Liver (tissue), 3 donors: ENCODE measurements at regions not wholly inside any gene's neighbourhood (a gene's known extent, or its start where the extent isn't known, plus 50 kb on each side); places are given as distances from the start of the nearest gene placed in this dataset.

Source experiments
- EGR1 ChIP-seq, 2 donors: IDR thresholded peaks; 2 replicates each; pipeline ENCODE4 v1.6.1; 2016 to 2018; ENCODE audit warnings: antibody characterized with exemption in 2 of 2, low read depth in 2 of 2
- HNF4A ChIP-seq, 2 donors: conservative IDR thresholded peaks; 2 replicates each; pipeline ENCODE4 v1.6.1; 2016; ENCODE audit warnings: antibody characterized with exemption in 2 of 2, mild to moderate bottlenecking in 2 of 2
- JUND ChIP-seq, 2 donors: IDR thresholded peaks; 2 replicates each; pipeline ENCODE4 v1.6.1; 2016; ENCODE audit warnings: antibody characterized with exemption in 2 of 2
- RAD21 ChIP-seq, 2 donors: IDR thresholded peaks; 2 replicates each; pipeline ENCODE4 v1.6.1; 2016; ENCODE audit warnings: antibody characterized with exemption in 2 of 2, mild to moderate bottlenecking in 2 of 2
- SP1 ChIP-seq: IDR thresholded peaks from 2 replicates; pipeline ENCODE4 v1.6.1; 2018; ENCODE audit warnings: antibody characterized with exemption, mild to moderate bottlenecking
- TAF1 ChIP-seq: conservative IDR thresholded peaks from 2 replicates; pipeline ENCODE4 v1.6.1; 2016; ENCODE audit warnings: antibody characterized with exemption, mild to moderate bottlenecking
- YY1 ChIP-seq: IDR thresholded peaks from 2 replicates; pipeline ENCODE4 v1.6.1; 2016; ENCODE audit warnings: antibody characterized with exemption, mild to moderate bottlenecking
- TF ChIP-seq, protein P1 (sequence below): fragments of 150-350 bp; IDR thresholded peaks from 2 replicates; pipeline ENCODE4 v1.5.1; 2017; ENCODE audit warnings: improper control_type of control experiment, low read depth, low read length; ENCODE audit not compliant: missing input control
- TF ChIP-seq, protein P2 (sequence below): IDR thresholded peaks from 2 replicates; pipeline ENCODE4 v1.6.1; 2016; ENCODE audit warnings: antibody characterized with exemption, mild to moderate bottlenecking
- TF ChIP-seq, protein P3 (sequence below): IDR thresholded peaks from 2 replicates; pipeline ENCODE4 v1.6.1; 2016; ENCODE audit warnings: antibody characterized with exemption
- TF ChIP-seq, protein P4 (sequence below): IDR thresholded peaks from 2 replicates; pipeline ENCODE4 v1.6.1; 2016; ENCODE audit warnings: antibody characterized with exemption
- donor health status: healthy.
- donor health status: healthy.

DNA sequence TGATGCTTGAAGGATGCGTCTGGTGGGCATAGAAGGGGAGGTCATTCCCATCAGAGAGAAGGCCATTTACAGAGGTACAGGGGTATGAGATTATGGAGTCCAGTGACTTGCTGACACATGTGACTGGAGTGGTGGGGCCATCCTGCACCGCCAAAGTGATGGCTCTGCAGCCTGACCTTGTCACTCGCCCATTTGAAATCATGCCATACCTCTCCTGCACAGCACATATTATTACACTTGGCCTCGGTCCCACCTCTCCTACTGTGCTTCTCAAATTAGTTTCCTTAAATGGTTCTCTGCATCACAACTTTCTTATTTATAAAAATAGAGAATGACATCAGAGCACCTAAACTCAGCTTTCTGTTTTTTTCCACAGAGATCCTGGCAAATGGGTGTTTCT lies 60.7 kb upstream of the HAND2 start:
- TF ChIP-seq, protein P1, sequence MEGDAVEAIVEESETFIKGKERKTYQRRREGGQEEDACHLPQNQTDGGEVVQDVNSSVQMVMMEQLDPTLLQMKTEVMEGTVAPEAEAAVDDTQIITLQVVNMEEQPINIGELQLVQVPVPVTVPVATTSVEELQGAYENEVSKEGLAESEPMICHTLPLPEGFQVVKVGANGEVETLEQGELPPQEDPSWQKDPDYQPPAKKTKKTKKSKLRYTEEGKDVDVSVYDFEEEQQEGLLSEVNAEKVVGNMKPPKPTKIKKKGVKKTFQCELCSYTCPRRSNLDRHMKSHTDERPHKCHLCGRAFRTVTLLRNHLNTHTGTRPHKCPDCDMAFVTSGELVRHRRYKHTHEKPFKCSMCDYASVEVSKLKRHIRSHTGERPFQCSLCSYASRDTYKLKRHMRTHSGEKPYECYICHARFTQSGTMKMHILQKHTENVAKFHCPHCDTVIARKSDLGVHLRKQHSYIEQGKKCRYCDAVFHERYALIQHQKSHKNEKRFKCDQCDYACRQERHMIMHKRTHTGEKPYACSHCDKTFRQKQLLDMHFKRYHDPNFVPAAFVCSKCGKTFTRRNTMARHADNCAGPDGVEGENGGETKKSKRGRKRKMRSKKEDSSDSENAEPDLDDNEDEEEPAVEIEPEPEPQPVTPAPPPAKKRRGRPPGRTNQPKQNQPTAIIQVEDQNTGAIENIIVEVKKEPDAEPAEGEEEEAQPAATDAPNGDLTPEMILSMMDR: no peak
- TF ChIP-seq, protein P2, sequence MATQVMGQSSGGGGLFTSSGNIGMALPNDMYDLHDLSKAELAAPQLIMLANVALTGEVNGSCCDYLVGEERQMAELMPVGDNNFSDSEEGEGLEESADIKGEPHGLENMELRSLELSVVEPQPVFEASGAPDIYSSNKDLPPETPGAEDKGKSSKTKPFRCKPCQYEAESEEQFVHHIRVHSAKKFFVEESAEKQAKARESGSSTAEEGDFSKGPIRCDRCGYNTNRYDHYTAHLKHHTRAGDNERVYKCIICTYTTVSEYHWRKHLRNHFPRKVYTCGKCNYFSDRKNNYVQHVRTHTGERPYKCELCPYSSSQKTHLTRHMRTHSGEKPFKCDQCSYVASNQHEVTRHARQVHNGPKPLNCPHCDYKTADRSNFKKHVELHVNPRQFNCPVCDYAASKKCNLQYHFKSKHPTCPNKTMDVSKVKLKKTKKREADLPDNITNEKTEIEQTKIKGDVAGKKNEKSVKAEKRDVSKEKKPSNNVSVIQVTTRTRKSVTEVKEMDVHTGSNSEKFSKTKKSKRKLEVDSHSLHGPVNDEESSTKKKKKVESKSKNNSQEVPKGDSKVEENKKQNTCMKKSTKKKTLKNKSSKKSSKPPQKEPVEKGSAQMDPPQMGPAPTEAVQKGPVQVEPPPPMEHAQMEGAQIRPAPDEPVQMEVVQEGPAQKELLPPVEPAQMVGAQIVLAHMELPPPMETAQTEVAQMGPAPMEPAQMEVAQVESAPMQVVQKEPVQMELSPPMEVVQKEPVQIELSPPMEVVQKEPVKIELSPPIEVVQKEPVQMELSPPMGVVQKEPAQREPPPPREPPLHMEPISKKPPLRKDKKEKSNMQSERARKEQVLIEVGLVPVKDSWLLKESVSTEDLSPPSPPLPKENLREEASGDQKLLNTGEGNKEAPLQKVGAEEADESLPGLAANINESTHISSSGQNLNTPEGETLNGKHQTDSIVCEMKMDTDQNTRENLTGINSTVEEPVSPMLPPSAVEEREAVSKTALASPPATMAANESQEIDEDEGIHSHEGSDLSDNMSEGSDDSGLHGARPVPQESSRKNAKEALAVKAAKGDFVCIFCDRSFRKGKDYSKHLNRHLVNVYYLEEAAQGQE: no peak
- TF ChIP-seq, protein P3, sequence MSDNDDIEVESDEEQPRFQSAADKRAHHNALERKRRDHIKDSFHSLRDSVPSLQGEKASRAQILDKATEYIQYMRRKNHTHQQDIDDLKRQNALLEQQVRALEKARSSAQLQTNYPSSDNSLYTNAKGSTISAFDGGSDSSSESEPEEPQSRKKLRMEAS: no peak
- TF ChIP-seq HNF4A (conservative IDR thresholded peaks at IDR 0.05) (no peak), YY1 (no peak), TAF1 (no peak), SP1 (no peak), JUND (IDR thresholded peaks at IDR 0.05) (no peak), EGR1 (IDR thresholded peaks at IDR 0.05; ENCODE audit: low read depth in 2 of 2) (no peak), RAD21 (IDR thresholded peaks at IDR 0.05) (no peak)
- TF ChIP-seq, protein P4, sequence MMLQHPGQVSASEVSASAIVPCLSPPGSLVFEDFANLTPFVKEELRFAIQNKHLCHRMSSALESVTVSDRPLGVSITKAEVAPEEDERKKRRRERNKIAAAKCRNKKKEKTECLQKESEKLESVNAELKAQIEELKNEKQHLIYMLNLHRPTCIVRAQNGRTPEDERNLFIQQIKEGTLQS: no peak
